Transverse colon (tissue), 4 donors: ENCODE measurements at regions not wholly inside any gene's neighbourhood (a gene's known extent, or its start where the extent isn't known, plus 50 kb on each side); places are given as distances from the start of the nearest gene placed in this dataset.
"Not testable (repeated sequence)": the region's sequence is repeated elsewhere in the genome, so short reads cannot be mapped to it uniquely, and the experiment has no call there.

Experiments
- DNase-seq: peaks from one replicate; pipeline ENCODE4 v3.0.0-alpha.2; 2019
- H3K27ac ChIP-seq, 4 donors: fragments of 200-600 bp; sonication (generic); 2 replicates each; pipeline ENCODE4 v1.5.1; 2016 to 2018; ENCODE audit warnings: inconsistent platforms in 4 of 4
- H3K27me3 ChIP-seq: fragments of 200-600 bp; sonication (generic); 2 replicates; pipeline ENCODE4 v1.5.1; 2017; ENCODE audit warnings: inconsistent platforms
- H3K36me3 ChIP-seq, 4 donors: fragments of 200-600 bp; sonication (generic); 2 replicates each; pipeline ENCODE4 v1.5.1; 2017 to 2019; ENCODE audit warnings: inconsistent platforms in 4 of 4
- H3K4me1 ChIP-seq, 4 donors: fragments of 200-600 bp; sonication (generic); 2 replicates each; pipeline ENCODE4 v1.5.1; 2017 to 2020; ENCODE audit warnings: inconsistent platforms in 4 of 4
- H3K4me3 ChIP-seq, 4 donors: fragments of 200-600 bp; sonication (generic); 1 replicate in 1 of 4; 2 replicates in 3 of 4; pipeline versions ENCODE4 v1.5.1 to v1.6.1; 2017 to 2019; ENCODE audit warnings: inconsistent platforms in 4 of 4
- H3K9me3 ChIP-seq, 2 donors: fragments of 200-600 bp; sonication (generic); 2 replicates each; pipeline ENCODE4 v1.5.1; 2017 to 2019; ENCODE audit warnings: inconsistent platforms in 2 of 2
- CTCF ChIP-seq, 5 experiments: fragments of 200-600 bp in 3 of 5; fragments of 450-650 bp in 2 of 5; sonication (generic) in 3 of 5; IDR thresholded peaks; 1 replicate in 2 of 5; 2 replicates in 3 of 5; pipeline ENCODE4 v1.5.1; 2016 to 2017; ENCODE audit warnings: antibody characterized with exemption in 5 of 5, inconsistent platforms in 3 of 5, mild to moderate bottlenecking in 2 of 5, moderate library complexity in 1 of 5
- EP300 ChIP-seq: sonication (generic); formaldehyde crosslinking; IDR thresholded peaks from one replicate; pipeline ENCODE4 v1.6.1; 2017; ENCODE audit warnings: antibody characterized with exemption, low read depth
- POLR2A ChIP-seq: fragments of 450-650 bp; IDR thresholded peaks from one replicate; pipeline ENCODE4 v1.6.1; 2016; ENCODE audit warnings: antibody characterized with exemption, mild to moderate bottlenecking, moderate library complexity
- POLR2AphosphoS5 ChIP-seq, 3 donors: sonication (generic); formaldehyde crosslinking; IDR thresholded peaks; one replicate each; pipeline ENCODE4 v1.6.1; 2016; ENCODE audit warnings: antibody characterized with exemption in 3 of 3
- WGBS, 2 donors: methylation state at CpG; one replicate each; pipeline ENCODE4 v1.1.5; 2018; ENCODE audit warnings: low coverage in 1 of 2; 5-methylcytosine and 5-hydroxymethylcytosine counted together
- in situ Hi-C, 4 donors: fragments of 200-750 bp; cut with MboI; loops; one replicate each; pipeline versions ENCODE4 v1.15.0 to v1.15.1; 2017; ENCODE audit warnings: low sequenced_read_pairs in 3 of 4, low pct_ligation_motif_present in 1 of 4, low pct_unique_long_range_greater_than_20kb in 1 of 4
- intact Hi-C: fragments of 100-400 bp; cut with DNase I; formaldehyde crosslinking; loops from one replicate; pipeline ENCODE4 v1.15.1; 2023; ENCODE audit warnings: low total_unique reads

DNA sequence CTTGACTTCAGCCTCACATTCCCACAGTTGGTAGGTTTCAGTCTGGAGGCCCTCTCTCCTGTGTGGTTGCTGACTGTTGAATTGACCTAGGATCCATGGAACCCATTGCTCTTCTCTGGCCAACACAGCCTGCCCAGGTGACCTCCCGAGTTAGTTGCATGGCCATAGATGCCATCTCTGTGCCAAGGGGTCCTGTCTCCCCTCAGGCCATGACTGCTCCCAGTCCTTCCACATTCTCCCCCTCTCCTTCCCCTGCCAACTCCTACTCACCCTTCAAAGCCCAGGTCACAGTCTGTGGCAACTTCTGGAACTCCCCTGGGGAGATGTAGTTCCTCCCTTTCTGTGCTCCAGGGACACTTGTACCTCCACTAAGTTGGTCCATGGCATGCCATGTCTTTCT lies 67.3 kb upstream of the GRB10 start:
- H3K27ac ChIP-seq, result no peak overlapping the region
- DNase-seq, result no peak
- H3K9me3 ChIP-seq, result no peaks in the 10 kb centered on the region
- intact Hi-C loops (no loop called here), in situ Hi-C loops (no loop called here)
- TF ChIP-seq EP300, result no peak
- no peaks in the 10 kb centered on the region for H3K27me3 ChIP-seq
- no peaks in the 10 kb centered on the region for H3K36me3 ChIP-seq
- H3K4me1 ChIP-seq, result no peaks in the 10 kb centered on the region
- 78 to 100% methylated on average over 1 of the region's 1 CpG for WGBS, 2 donors
- no peak overlapping the region for H3K4me3 ChIP-seq

- Histone ChIP-seq H3K27me3 (no peaks in the 10 kb centered on the region), H3K27ac (no peak overlapping the region), H3K36me3 (no peaks in the 10 kb centered on the region), H3K4me1 (no peaks in the 10 kb centered on the region), H3K4me3 (no peak overlapping the region), H3K9me3 (no peaks in the 10 kb centered on the region)
- TF ChIP-seq CTCF (IDR thresholded peaks at IDR 0.05) (no peak), EP300 (no peak), POLR2A (no peak), POLR2AphosphoS5 (IDR thresholded peaks at IDR 0.05) (no peak)
- 29 to 41% methylated on average over 2 of the region's 2 CpGs for WGBS, 2 donors
- in situ Hi-C loops, result no loop called here
- intact Hi-C loops, result no loop called here
- no peak for DNase-seq
These were observed 65.5 kb upstream of the GRB10 start for GRCh38 chr7:50848203-50848602.

GRCh38 chr7:50844861-50845260 lies 62.2 kb upstream of the GRB10 start:
- H3K4me1 ChIP-seq, H3K27me3 ChIP-seq, H3K27ac ChIP-seq, H3K9me3 ChIP-seq, H3K4me3 ChIP-seq, intact Hi-C loops, in situ Hi-C loops, DNase-seq, H3K36me3 ChIP-seq: not testable (repeated sequence)
- 88 to 95% methylated on average over 6 to 7 of the region's 7 CpGs for WGBS, 2 donors

DNA sequence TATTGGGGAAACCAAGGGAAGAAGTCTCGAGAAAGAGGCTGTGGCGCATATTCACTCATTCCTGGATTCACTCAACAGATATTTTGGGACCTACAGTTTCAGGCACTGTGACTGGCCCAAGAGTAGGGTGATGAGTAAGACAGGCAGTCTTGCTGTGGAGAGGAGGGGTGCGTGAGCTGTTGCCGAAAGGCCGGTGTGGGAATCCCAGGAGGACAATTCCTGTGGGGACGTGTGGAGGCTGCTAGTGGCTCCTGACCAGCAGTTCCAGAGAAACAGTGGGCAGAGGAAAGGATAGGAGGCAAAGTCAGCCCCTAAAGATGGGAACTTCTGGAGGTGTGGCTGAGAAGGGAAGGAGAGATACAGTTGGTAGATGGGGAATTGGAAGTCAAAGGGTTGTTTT lies 59.3 kb upstream of the GRB10 start:
- no peak for DNase-seq
- no peak for TF ChIP-seq POLR2AphosphoS5 (IDR thresholded peaks at IDR 0.05)
- TF ChIP-seq EP300, result no peak
- TF ChIP-seq POLR2A, result no peak
- no peak for TF ChIP-seq CTCF (IDR thresholded peaks at IDR 0.05)
- Histone ChIP-seq H3K4me3 (no peak overlapping the region), H3K27ac (no peak overlapping the region), H3K9me3 (no peaks in the 10 kb centered on the region), H3K36me3 (no peaks in the 10 kb centered on the region), H3K27me3 (peaks cover 4% of the 10 kb centered on the region), H3K4me1 (no peaks in the 10 kb centered on the region)
- intact Hi-C loops (no loop called here), in situ Hi-C loops (no loop called here)
- 86 to 88% methylated on average over 6 of the region's 6 CpGs for WGBS, 2 donors

DNA sequence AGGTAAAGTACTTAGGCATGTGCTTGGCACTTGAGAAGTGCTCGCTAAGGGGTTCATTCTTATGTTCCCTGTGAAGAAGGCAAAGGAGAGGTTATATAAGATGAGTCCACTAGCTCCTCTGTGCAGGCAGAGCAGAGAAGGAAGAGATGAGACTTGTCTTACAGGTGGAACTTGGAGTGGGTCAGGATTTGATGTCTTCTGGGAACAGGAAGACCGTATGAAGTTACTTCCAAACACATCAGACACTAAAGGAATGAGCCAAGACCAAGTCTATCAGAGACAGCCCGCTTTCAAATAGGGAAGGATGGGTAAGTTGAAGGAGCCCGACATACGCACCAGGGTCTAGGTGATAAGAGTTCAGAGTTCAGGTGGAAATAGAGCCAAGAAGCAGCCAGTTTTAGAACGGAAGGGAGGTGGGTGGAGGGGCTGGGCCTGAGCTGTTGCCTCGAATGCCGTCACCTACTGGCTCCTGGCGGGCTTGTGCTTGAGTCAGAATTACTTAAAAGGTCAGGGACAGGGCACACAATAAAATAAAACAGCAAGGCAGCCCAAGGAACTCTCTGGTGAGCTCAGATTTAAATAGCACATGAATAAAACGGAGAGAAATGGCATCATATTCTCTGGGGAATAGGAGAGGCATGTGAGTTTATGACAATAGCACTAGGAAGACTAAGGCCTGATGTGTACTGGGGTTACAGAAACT lies 56.1 kb upstream of the GRB10 start:
- Histone ChIP-seq H3K9me3 (no peaks in the 10 kb centered on the region), H3K4me3 (no peak overlapping the region), H3K27ac (no peak overlapping the region), H3K27me3 (peaks cover 4% of the 10 kb centered on the region), H3K4me1 (no peaks in the 10 kb centered on the region), H3K36me3 (no peaks in the 10 kb centered on the region)
- intact Hi-C loops (no loop called here), in situ Hi-C loops (no loop called here)
- 71 to 72% methylated on average over 5 to 10 of the region's 10 CpGs for WGBS, 2 donors
- DNase-seq, result no peak
- TF ChIP-seq POLR2A, result no peak
- no peak for TF ChIP-seq EP300
- TF ChIP-seq CTCF (IDR thresholded peaks at IDR 0.05), result no peak
- TF ChIP-seq POLR2AphosphoS5 (IDR thresholded peaks at IDR 0.05), result no peak
